8988T (cell line): ENCODE measurements at regions not wholly inside any gene's neighbourhood (a gene's known extent, or its start where the extent isn't known, plus 50 kb on each side); places are given as distances from the start of the nearest gene placed in this dataset.
"Not testable (repeated sequence)": the region's sequence is repeated elsewhere in the genome, so short reads cannot be mapped to it uniquely, and the experiment has no call there.

ENCODE experiments used
- DNase-seq: peaks from one replicate; pipeline ENCODE4 v3.0.0; 2011

GRCh38 chr2:125642032-125642431 is 1013.9 kb upstream of the GYPC start:
- DNase-seq: no peak

- DNase-seq: no peak
Observed at GRCh38 chr2:125643128-125643527, 1012.8 kb upstream of the GYPC start.

- no peak for DNase-seq
Observed at GRCh38 chr2:125643585-125643984, 1012.4 kb upstream of the GYPC start.

- DNase-seq: no peak
Observed at GRCh38 chr2:125644257-125644656, 1011.7 kb upstream of the GYPC start.

- no peak for DNase-seq
Observed at GRCh38 chr2:125652280-125652679, 1003.7 kb upstream of the GYPC start.

GRCh38 chr2:125654226-125654625 is 1001.7 kb upstream of the GYPC start:
- DNase-seq: no peak

GRCh38 chr2:125656190-125656589 is 999.8 kb upstream of the GYPC start:
- DNase-seq: no peak

GRCh38 chr2:125658583-125658982 is 997.4 kb upstream of the GYPC start:
- no peak for DNase-seq

GRCh38 chr2:125660369-125660768 is 995.6 kb upstream of the GYPC start:
- DNase-seq: not testable (repeated sequence)

- DNase-seq: no peak
Observed at GRCh38 chr2:125667630-125668029, 988.3 kb upstream of the GYPC start.

GRCh38 chr2:125679903-125680302 is 976.1 kb upstream of the GYPC start:
- no peak for DNase-seq

GRCh38 chr2:125680809-125681208 is 975.1 kb upstream of the GYPC start:
- DNase-seq: no peak

GRCh38 chr2:125681576-125681975 is 974.4 kb upstream of the GYPC start:
- DNase-seq: no peak

- DNase-seq: no peak
Observed at GRCh38 chr2:125681976-125682805, 973.8 kb upstream of the GYPC start.

- DNase-seq: no peak
Observed at GRCh38 chr2:125684256-125684655, 971.7 kb upstream of the GYPC start.

GRCh38 chr2:125684932-125685331 is 971.0 kb upstream of the GYPC start:
- no peak for DNase-seq

GRCh38 chr2:125696560-125696959 is 959.4 kb upstream of the GYPC start:
- DNase-seq: no peak

- DNase-seq: no peak
Observed at GRCh38 chr2:125698280-125698679, 957.7 kb upstream of the GYPC start.

- no peak for DNase-seq
Observed at GRCh38 chr2:125701070-125701469, 954.9 kb upstream of the GYPC start.

- DNase-seq: no peak
Observed at GRCh38 chr2:125707611-125708010, 948.3 kb upstream of the GYPC start.

GRCh38 chr2:125710561-125710960 is 945.4 kb upstream of the GYPC start:
- no peak for DNase-seq

GRCh38 chr2:125711075-125711474 is 944.9 kb upstream of the GYPC start:
- DNase-seq: no peak

GRCh38 chr2:125713533-125713932 is 942.4 kb upstream of the GYPC start:
- DNase-seq: no peak

- DNase-seq: no peak
Observed at GRCh38 chr2:125721072-125721721, 934.8 kb upstream of the GYPC start.

GRCh38 chr2:125730921-125731320 is 925.0 kb upstream of the GYPC start:
- no peak for DNase-seq
